SK-N-SH treated with all-trans-retinoic acid at 6 μM for 48 hours (cell line): ENCODE measurements at regions not wholly inside any gene's neighbourhood (a gene's known extent, or its start where the extent isn't known, plus 50 kb on each side); places are given as distances from the start of the nearest gene placed in this dataset.

Source experiments
- ATAC-seq: fragments of 200-7000 bp; cut with Tn5 transposase; 3 replicates; pipeline ENCODE4 v1.9.1; 2020; ENCODE audit warnings: mild to moderate bottlenecking, moderate library complexity
- ARNTL ChIP-seq: fragments of 450-650 bp; formaldehyde crosslinking; IDR thresholded peaks from 2 replicates; pipeline ENCODE4 v1.5.0; 2020; ENCODE audit warnings: low read depth, mild to moderate bottlenecking, moderate library complexity, borderline replicate concordance
- BACH2 ChIP-seq: fragments of 250-450 bp; sonication (Bioruptor Pico); IDR thresholded peaks from 2 replicates; pipeline ENCODE4 v1.9.0; 2021; ENCODE audit warnings: mild to moderate bottlenecking, borderline replicate concordance
- CREB5 ChIP-seq: fragments of 250-450 bp; sonication (Bioruptor Pico); IDR thresholded peaks from 2 replicates; pipeline ENCODE4 v1.5.1; 2020; ENCODE audit warnings: low read depth, mild to moderate bottlenecking, moderate library complexity
- CSDC2 ChIP-seq: fragments of 250-450 bp; sonication (Bioruptor Pico); IDR thresholded peaks from 2 replicates; pipeline ENCODE4 v1.5.0; 2020; ENCODE audit warnings: mild to moderate bottlenecking, moderate library complexity
- CSRNP3 ChIP-seq: fragments of 250-450 bp; sonication (Bioruptor Pico); IDR thresholded peaks from 2 replicates; pipeline ENCODE4 v1.5.1; 2021; ENCODE audit warnings: mild to moderate bottlenecking, moderate library complexity
- ESRRG ChIP-seq: fragments of 250-450 bp; sonication (Bioruptor Pico); IDR thresholded peaks from 2 replicates; pipeline ENCODE4 v1.6.1; 2021; ENCODE audit warnings: mild to moderate bottlenecking
- GLIS3 ChIP-seq: fragments of 250-450 bp; sonication (Bioruptor Pico); IDR thresholded peaks from 2 replicates; pipeline ENCODE4 v1.5.0; 2020; ENCODE audit warnings: mild to moderate bottlenecking, moderate library complexity
- OSR1 ChIP-seq: fragments of 250-450 bp; sonication (Bioruptor Pico); IDR thresholded peaks from 2 replicates; pipeline ENCODE4 v1.8.0; 2022; ENCODE audit warnings: moderate library complexity, mild to moderate bottlenecking, inconsistent platforms
- PATZ1 ChIP-seq: fragments of 250-450 bp; sonication (Bioruptor Pico); IDR thresholded peaks from 2 replicates; pipeline ENCODE4 v1.8.0; 2020; ENCODE audit warnings: mild to moderate bottlenecking, moderate library complexity, borderline replicate concordance
- POU6F1 ChIP-seq: fragments of 250-450 bp; sonication (Bioruptor Pico); IDR thresholded peaks from 2 replicates; pipeline ENCODE4 v1.8.0; 2021; ENCODE audit warnings: low read depth, mild to moderate bottlenecking, moderate library complexity, borderline replicate concordance
- PPARA ChIP-seq: fragments of 250-450 bp; sonication (Bioruptor Pico); IDR thresholded peaks from 2 replicates; pipeline ENCODE4 v1.5.0; 2020; ENCODE audit warnings: mild to moderate bottlenecking, borderline replicate concordance
- RARB ChIP-seq: fragments of 250-450 bp; sonication (Bioruptor Pico); IDR thresholded peaks from 2 replicates; pipeline ENCODE4 v1.8.0; 2021; ENCODE audit warnings: mild to moderate bottlenecking, moderate library complexity
- SNAI2 ChIP-seq: fragments of 250-450 bp; sonication (Bioruptor Pico); IDR thresholded peaks from 2 replicates; pipeline ENCODE4 v1.5.0; 2020; ENCODE audit warnings: mild to moderate bottlenecking, moderate library complexity
- TCF4 ChIP-seq: fragments of 250-450 bp; sonication (Bioruptor Pico); IDR thresholded peaks from 2 replicates; pipeline ENCODE4 v1.8.0; 2021; ENCODE audit warnings: mild to moderate bottlenecking, moderate library complexity, borderline replicate concordance
- TOX ChIP-seq: fragments of 250-450 bp; sonication (Bioruptor Pico); IDR thresholded peaks from 2 replicates; pipeline ENCODE4 v1.8.0; 2021; ENCODE audit warnings: mild to moderate bottlenecking, moderate library complexity, borderline replicate concordance
- TSHZ2 ChIP-seq: fragments of 250-450 bp; sonication (Bioruptor Pico); IDR thresholded peaks from 2 replicates; pipeline ENCODE4 v1.5.0; 2020; ENCODE audit warnings: mild to moderate bottlenecking, moderate library complexity
- ZC3H10 ChIP-seq: fragments of 250-450 bp; sonication (Bioruptor Pico); IDR thresholded peaks from 2 replicates; pipeline ENCODE4 v1.5.1; 2021; ENCODE audit warnings: mild to moderate bottlenecking, moderate library complexity
- ZFP3 ChIP-seq: fragments of 250-450 bp; sonication (Bioruptor Pico); IDR thresholded peaks from 2 replicates; pipeline ENCODE4 v1.5.0; 2020; ENCODE audit warnings: mild to moderate bottlenecking, moderate library complexity
- ZNF565 ChIP-seq: fragments of 450-650 bp; formaldehyde crosslinking; conservative IDR thresholded peaks from 2 replicates; pipeline ENCODE4 v1.5.0; 2020; ENCODE audit warnings: low read depth, mild to moderate bottlenecking, moderate library complexity
- ZNF70 ChIP-seq: fragments of 450-650 bp; formaldehyde crosslinking; IDR thresholded peaks from 2 replicates; pipeline ENCODE4 v1.5.0; 2020; ENCODE audit warnings: mild to moderate bottlenecking, moderate library complexity
- ZNF8 ChIP-seq: fragments of 450-650 bp; formaldehyde crosslinking; IDR thresholded peaks from 2 replicates; pipeline ENCODE4 v1.5.0; 2020; ENCODE audit warnings: mild to moderate bottlenecking, moderate library complexity

- ATAC-seq, result no peak
- TF ChIP-seq TOX (no peak), TCF4 (no peak)
Measured at GRCh38 chr3:182527745-182528144, 265.6 kb upstream of the ATP11B start.

- ATAC-seq, result no peak
- TF ChIP-seq TSHZ2 (CRISPR knock-in tag) (no peak), PATZ1 (no peak), RARB (CRISPR knock-in tag) (no peak), ZC3H10 (CRISPR knock-in tag) (no peak), OSR1 (CRISPR knock-in tag) (no peak), ARNTL (CRISPR knock-in tag) (no peak), ZNF565 (no peak), CREB5 (CRISPR knock-in tag) (no peak), ZNF8 (no peak), CSRNP3 (CRISPR knock-in tag) (no peak), GLIS3 (CRISPR knock-in tag) (no peak), CSDC2 (CRISPR knock-in tag) (no peak), TOX (no peak), ZFP3 (CRISPR knock-in tag) (no peak), BACH2 (no peak), ZNF70 (CRISPR knock-in tag) (no peak), POU6F1 (CRISPR knock-in tag) (no peak)
- TF ChIP-seq, all 23 proteins: peak for 0
Measured at GRCh38 chr3:182530316-182530715, 263.0 kb upstream of the ATP11B start.

GRCh38 chr3:182533394-182533793, 259.9 kb upstream of the ATP11B start:
- no peak for TF ChIP-seq ZNF8
- TF ChIP-seq ZC3H10 (CRISPR knock-in tag), result no peak
- no peak for TF ChIP-seq TOX
- no peak for TF ChIP-seq ZNF70 (CRISPR knock-in tag)
- no peak for TF ChIP-seq CSDC2 (CRISPR knock-in tag)
- TF ChIP-seq SNAI2 (CRISPR knock-in tag), result no peak
- TF ChIP-seq CSRNP3 (CRISPR knock-in tag), result no peak
- TF ChIP-seq PPARA (CRISPR knock-in tag), result no peak
- TF ChIP-seq ARNTL (CRISPR knock-in tag), result no peak
- TF ChIP-seq ESRRG (CRISPR knock-in tag), result no peak
- TF ChIP-seq POU6F1 (CRISPR knock-in tag), result no peak
- TF ChIP-seq ZFP3 (CRISPR knock-in tag), result no peak

More at GRCh38 chr3:182533394-182533793, 259.9 kb upstream of the ATP11B start:
- no peak for ATAC-seq
